ENCODE measurements at regions not wholly inside any gene's neighbourhood (a gene's known extent, or its start where the extent isn't known, plus 50 kb on each side); places are given as distances from the start of the nearest gene placed in this dataset.

- Histone ChIP-seq H3K27me3 (ENCODE audit: control insufficient read depth, insufficient read depth, low read length) (no peaks in the 10 kb centered on the region), H3K27ac (ENCODE audit: low read length) (no peak overlapping the region), H3K36me3 (ENCODE audit: control insufficient read depth, insufficient read depth, low read length) (no peaks in the 10 kb centered on the region), H3K4me1 (ENCODE audit: control insufficient read depth, insufficient read depth, low read length) (no peaks in the 10 kb centered on the region), H3K9me3 (ENCODE audit: control insufficient read depth, insufficient read depth, low read depth, low read length) (peaks cover 6% of the 10 kb centered on the region; the same call in 1 of the 2 replicates), H3K4me3 (ENCODE audit: low read depth in 2 of 2, low read length in 2 of 2) (no peak overlapping the region)
- no peak for TF ChIP-seq POLR2AphosphoS5 (IDR thresholded peaks at IDR 0.05; ENCODE audit: low read depth, low read length)
- TF ChIP-seq TCF7L2 (IDR thresholded peaks at IDR 0.05; ENCODE audit: low read depth, low read length): no peak
- TF ChIP-seq REST (IDR thresholded peaks at IDR 0.05; ENCODE audit: insufficient read depth in 1 of 2, low read depth in 2 of 2, low read length in 1 of 2): no peak
- no peak for TF ChIP-seq SIN3A (IDR thresholded peaks at IDR 0.05; ENCODE audit: borderline replicate concordance, insufficient read depth, low read depth, low read length)
- no peak for TF ChIP-seq CTCF (IDR thresholded peaks at IDR 0.05)
- DNase-seq (ENCODE audit: low read depth, low spot score) (no peak), ATAC-seq (no peak)
- BruUV-seq (replicated peaks): no TSS peak
- POLR2A ChIA-PET: no interaction called here
- CTCF ChIA-PET: no interaction called here
- in situ Hi-C loops (cut with HindIII; ENCODE audit: low pct_unique_long_range_greater_than_20kb, low sequenced_read_pairs) (no loop called here), intact Hi-C loops (cut with micrococcal nuclease; ENCODE audit: unreplicated experiment) (no loop called here)
These were observed 67.9 kb upstream of the NPAP1 start for GRCh38 chr15:24607636-24608035.

DNA sequence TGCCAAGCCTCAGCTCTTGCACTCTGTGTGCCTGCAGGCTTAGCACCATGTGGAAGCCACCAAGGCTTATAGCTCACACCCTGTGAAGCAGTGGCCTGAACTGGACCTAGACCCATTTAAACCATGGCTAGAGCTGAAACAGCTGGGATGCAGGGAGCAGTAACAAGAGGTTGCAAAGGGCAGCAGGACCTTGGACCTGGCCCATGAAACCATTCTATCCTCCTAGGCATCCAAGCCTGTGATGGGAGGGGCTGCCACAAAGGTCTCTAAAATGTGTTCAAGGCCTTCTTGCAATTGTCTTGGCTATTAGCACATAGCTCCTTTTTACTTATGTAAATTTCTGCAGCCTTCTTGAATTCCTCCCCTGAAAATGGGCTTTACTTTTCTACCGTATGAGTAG lies 57.9 kb upstream of the NPAP1 start:
- H3K27me3 ChIP-seq (ENCODE audit: control insufficient read depth, insufficient read depth, low read length): no peaks in the 10 kb centered on the region
- ATAC-seq (no peak), DNase-seq (ENCODE audit: low read depth, low spot score) (no peak)
- no peak for TF ChIP-seq SIN3A (IDR thresholded peaks at IDR 0.05; ENCODE audit: borderline replicate concordance, insufficient read depth, low read depth, low read length)
- no peak for TF ChIP-seq TCF7L2 (IDR thresholded peaks at IDR 0.05; ENCODE audit: low read depth, low read length)
- no peak for TF ChIP-seq REST (IDR thresholded peaks at IDR 0.05; ENCODE audit: insufficient read depth in 1 of 2, low read depth in 2 of 2, low read length in 1 of 2)
- no peak for TF ChIP-seq CTCF (IDR thresholded peaks at IDR 0.05)
- TF ChIP-seq POLR2AphosphoS5 (IDR thresholded peaks at IDR 0.05; ENCODE audit: low read depth, low read length): no peak
- CTCF ChIA-PET: no interaction called here
- BruUV-seq (replicated peaks): no TSS peak
- no peaks in the 10 kb centered on the region for H3K4me1 ChIP-seq (ENCODE audit: control insufficient read depth, insufficient read depth, low read length)
- H3K9me3 ChIP-seq (ENCODE audit: control insufficient read depth, insufficient read depth, low read depth, low read length): no peaks in the 10 kb centered on the region
- no peak overlapping the region for H3K4me3 ChIP-seq (ENCODE audit: low read depth in 2 of 2, low read length in 2 of 2)
- no peak overlapping the region for H3K27ac ChIP-seq (ENCODE audit: low read length)
- no peaks in the 10 kb centered on the region for H3K36me3 ChIP-seq (ENCODE audit: control insufficient read depth, insufficient read depth, low read length)
- intact Hi-C loops (cut with micrococcal nuclease; ENCODE audit: unreplicated experiment) (no loop called here), in situ Hi-C loops (cut with HindIII; ENCODE audit: low pct_unique_long_range_greater_than_20kb, low sequenced_read_pairs) (no loop called here)
- POLR2A ChIA-PET: no interaction called here
